HL-60 (cell line): ENCODE measurements at regions not wholly inside any gene's neighbourhood (a gene's known extent, or its start where the extent isn't known, plus 50 kb on each side); places are given as distances from the start of the nearest gene placed in this dataset.
"Not testable (repeated sequence)": the region's sequence is repeated elsewhere in the genome, so short reads cannot be mapped to it uniquely, and the experiment has no call there.

Source experiments
- GABPA ChIP-seq: IDR thresholded peaks from 2 replicates; pipeline ENCODE4 v1.6.1; 2012; ENCODE audit warnings: low read depth
- POLR2AphosphoS5 ChIP-seq: IDR thresholded peaks from 2 replicates; pipeline ENCODE4 v1.6.1; 2012; ENCODE audit warnings: low read depth
- SPI1 ChIP-seq: IDR thresholded peaks from 2 replicates; pipeline ENCODE4 v1.6.1; 2012; ENCODE audit warnings: low read depth, mild to moderate bottlenecking, borderline replicate concordance
- TF ChIP-seq, protein P1 (sequence below): IDR thresholded peaks from one replicate; pipeline ENCODE4 v1.5.1; 2011; ENCODE audit warnings: low read length, control low read depth, inconsistent platforms; ENCODE audit not compliant: insufficient read depth
- TF ChIP-seq, protein P2 (sequence below): IDR thresholded peaks from 2 replicates; pipeline ENCODE4 v1.6.1; 2012; ENCODE audit warnings: low read depth; ENCODE audit not compliant: insufficient replicate concordance

DNA sequence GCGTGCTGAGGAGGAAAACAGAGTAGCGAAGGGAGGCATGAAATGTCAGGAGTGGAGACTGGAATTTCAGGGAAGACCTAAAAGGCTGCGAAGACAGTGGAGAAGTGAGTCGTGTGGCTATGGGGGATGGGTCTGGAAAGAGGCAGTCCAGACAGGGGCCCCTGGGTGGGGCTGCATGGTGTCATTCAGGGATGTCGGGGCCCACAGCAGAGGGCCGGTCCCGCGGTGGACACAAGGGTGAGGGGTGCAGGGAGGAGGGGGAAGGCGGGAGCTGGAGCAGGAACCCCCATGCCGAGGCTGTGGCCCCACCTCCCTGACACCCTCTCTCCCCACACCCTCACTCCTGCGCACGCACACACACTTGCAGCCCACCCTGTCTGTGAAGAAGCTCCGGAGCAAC is 476.4 kb downstream of the TP53TG3F start:
- TF ChIP-seq, protein P1, sequence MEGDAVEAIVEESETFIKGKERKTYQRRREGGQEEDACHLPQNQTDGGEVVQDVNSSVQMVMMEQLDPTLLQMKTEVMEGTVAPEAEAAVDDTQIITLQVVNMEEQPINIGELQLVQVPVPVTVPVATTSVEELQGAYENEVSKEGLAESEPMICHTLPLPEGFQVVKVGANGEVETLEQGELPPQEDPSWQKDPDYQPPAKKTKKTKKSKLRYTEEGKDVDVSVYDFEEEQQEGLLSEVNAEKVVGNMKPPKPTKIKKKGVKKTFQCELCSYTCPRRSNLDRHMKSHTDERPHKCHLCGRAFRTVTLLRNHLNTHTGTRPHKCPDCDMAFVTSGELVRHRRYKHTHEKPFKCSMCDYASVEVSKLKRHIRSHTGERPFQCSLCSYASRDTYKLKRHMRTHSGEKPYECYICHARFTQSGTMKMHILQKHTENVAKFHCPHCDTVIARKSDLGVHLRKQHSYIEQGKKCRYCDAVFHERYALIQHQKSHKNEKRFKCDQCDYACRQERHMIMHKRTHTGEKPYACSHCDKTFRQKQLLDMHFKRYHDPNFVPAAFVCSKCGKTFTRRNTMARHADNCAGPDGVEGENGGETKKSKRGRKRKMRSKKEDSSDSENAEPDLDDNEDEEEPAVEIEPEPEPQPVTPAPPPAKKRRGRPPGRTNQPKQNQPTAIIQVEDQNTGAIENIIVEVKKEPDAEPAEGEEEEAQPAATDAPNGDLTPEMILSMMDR = not testable (repeated sequence)
- TF ChIP-seq POLR2AphosphoS5, GABPA, SPI1: not testable (repeated sequence)
- TF ChIP-seq, protein P2, sequence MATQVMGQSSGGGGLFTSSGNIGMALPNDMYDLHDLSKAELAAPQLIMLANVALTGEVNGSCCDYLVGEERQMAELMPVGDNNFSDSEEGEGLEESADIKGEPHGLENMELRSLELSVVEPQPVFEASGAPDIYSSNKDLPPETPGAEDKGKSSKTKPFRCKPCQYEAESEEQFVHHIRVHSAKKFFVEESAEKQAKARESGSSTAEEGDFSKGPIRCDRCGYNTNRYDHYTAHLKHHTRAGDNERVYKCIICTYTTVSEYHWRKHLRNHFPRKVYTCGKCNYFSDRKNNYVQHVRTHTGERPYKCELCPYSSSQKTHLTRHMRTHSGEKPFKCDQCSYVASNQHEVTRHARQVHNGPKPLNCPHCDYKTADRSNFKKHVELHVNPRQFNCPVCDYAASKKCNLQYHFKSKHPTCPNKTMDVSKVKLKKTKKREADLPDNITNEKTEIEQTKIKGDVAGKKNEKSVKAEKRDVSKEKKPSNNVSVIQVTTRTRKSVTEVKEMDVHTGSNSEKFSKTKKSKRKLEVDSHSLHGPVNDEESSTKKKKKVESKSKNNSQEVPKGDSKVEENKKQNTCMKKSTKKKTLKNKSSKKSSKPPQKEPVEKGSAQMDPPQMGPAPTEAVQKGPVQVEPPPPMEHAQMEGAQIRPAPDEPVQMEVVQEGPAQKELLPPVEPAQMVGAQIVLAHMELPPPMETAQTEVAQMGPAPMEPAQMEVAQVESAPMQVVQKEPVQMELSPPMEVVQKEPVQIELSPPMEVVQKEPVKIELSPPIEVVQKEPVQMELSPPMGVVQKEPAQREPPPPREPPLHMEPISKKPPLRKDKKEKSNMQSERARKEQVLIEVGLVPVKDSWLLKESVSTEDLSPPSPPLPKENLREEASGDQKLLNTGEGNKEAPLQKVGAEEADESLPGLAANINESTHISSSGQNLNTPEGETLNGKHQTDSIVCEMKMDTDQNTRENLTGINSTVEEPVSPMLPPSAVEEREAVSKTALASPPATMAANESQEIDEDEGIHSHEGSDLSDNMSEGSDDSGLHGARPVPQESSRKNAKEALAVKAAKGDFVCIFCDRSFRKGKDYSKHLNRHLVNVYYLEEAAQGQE = not testable (repeated sequence)
